Gastrocnemius medialis (tissue), 4 donors: ENCODE measurements at regions not wholly inside any gene's neighbourhood (a gene's known extent, or its start where the extent isn't known, plus 50 kb on each side); places are given as distances from the start of the nearest gene placed in this dataset.

ENCODE experiments used
- POLR2A ChIP-seq, 2 donors: fragments of 450-650 bp; IDR thresholded peaks; one replicate each; pipeline ENCODE4 v1.6.1; 2017; ENCODE audit warnings: antibody characterized with exemption in 2 of 2, mild to moderate bottlenecking in 2 of 2, moderate library complexity in 2 of 2
- TF ChIP-seq, protein P1 (sequence below), 5 experiments: fragments of 450-650 bp in 3 of 5; fragments of 200-600 bp in 2 of 5; sonication (generic) in 2 of 5; IDR thresholded peaks in 4 of 5; conservative IDR thresholded peaks in 1 of 5; 1 replicate in 4 of 5; 2 replicates in 1 of 5; pipeline ENCODE4 v1.5.1; 2016 to 2019; ENCODE audit warnings: antibody characterized with exemption in 5 of 5, mild to moderate bottlenecking in 3 of 5, moderate library complexity in 3 of 5

DNA sequence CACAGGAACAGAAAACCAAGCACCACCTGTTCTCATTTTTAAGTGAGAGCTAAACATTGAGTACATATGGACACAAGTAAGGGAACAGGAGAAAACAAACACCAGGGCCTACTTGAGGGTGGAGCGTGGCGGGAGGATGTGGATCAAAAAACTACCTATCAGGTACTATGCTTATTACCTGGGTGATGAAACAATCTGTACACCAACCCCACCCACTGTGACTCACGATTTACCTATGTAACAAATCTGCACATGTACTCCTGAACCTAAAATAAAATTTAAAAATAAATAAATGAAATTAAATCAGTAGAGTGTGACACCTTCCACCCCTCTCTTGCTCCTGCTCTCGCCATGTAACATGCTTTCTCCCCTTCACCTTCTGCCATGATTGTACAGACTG, 615.5 kb downstream of the RPL10L start:
- TF ChIP-seq POLR2A (IDR thresholded peaks at IDR 0.05), result no peak
- TF ChIP-seq, protein P1, sequence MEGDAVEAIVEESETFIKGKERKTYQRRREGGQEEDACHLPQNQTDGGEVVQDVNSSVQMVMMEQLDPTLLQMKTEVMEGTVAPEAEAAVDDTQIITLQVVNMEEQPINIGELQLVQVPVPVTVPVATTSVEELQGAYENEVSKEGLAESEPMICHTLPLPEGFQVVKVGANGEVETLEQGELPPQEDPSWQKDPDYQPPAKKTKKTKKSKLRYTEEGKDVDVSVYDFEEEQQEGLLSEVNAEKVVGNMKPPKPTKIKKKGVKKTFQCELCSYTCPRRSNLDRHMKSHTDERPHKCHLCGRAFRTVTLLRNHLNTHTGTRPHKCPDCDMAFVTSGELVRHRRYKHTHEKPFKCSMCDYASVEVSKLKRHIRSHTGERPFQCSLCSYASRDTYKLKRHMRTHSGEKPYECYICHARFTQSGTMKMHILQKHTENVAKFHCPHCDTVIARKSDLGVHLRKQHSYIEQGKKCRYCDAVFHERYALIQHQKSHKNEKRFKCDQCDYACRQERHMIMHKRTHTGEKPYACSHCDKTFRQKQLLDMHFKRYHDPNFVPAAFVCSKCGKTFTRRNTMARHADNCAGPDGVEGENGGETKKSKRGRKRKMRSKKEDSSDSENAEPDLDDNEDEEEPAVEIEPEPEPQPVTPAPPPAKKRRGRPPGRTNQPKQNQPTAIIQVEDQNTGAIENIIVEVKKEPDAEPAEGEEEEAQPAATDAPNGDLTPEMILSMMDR (IDR thresholded peaks at IDR 0.05 in 4 of 5, conservative IDR thresholded peaks at IDR 0.05 in 1 of 5), result no peak
